22Rv1 (cell line): ENCODE measurements at regions not wholly inside any gene's neighbourhood (a gene's known extent, or its start where the extent isn't known, plus 50 kb on each side); places are given as distances from the start of the nearest gene placed in this dataset.

ENCODE experiments used
- ZFX ChIP-seq: fragments of 450-650 bp; IDR thresholded peaks from 2 replicates; pipeline ENCODE4 v1.6.1; 2017; ENCODE audit warnings: antibody characterized with exemption, borderline replicate concordance
- TF ChIP-seq, protein P1 (sequence below): fragments of 450-650 bp; IDR thresholded peaks from 2 replicates; pipeline ENCODE4 v1.5.1; 2017; ENCODE audit warnings: mild to moderate bottlenecking

- TF ChIP-seq, protein P1, sequence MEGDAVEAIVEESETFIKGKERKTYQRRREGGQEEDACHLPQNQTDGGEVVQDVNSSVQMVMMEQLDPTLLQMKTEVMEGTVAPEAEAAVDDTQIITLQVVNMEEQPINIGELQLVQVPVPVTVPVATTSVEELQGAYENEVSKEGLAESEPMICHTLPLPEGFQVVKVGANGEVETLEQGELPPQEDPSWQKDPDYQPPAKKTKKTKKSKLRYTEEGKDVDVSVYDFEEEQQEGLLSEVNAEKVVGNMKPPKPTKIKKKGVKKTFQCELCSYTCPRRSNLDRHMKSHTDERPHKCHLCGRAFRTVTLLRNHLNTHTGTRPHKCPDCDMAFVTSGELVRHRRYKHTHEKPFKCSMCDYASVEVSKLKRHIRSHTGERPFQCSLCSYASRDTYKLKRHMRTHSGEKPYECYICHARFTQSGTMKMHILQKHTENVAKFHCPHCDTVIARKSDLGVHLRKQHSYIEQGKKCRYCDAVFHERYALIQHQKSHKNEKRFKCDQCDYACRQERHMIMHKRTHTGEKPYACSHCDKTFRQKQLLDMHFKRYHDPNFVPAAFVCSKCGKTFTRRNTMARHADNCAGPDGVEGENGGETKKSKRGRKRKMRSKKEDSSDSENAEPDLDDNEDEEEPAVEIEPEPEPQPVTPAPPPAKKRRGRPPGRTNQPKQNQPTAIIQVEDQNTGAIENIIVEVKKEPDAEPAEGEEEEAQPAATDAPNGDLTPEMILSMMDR, result no peak
- TF ChIP-seq ZFX, result no peak
Observed at GRCh38 chr6:117791012-117791411, 115.7 kb downstream of the NUS1 start.
